ENCODE measurements at regions not wholly inside any gene's neighbourhood (a gene's known extent, or its start where the extent isn't known, plus 50 kb on each side); places are given as distances from the start of the nearest gene placed in this dataset.

DNA sequence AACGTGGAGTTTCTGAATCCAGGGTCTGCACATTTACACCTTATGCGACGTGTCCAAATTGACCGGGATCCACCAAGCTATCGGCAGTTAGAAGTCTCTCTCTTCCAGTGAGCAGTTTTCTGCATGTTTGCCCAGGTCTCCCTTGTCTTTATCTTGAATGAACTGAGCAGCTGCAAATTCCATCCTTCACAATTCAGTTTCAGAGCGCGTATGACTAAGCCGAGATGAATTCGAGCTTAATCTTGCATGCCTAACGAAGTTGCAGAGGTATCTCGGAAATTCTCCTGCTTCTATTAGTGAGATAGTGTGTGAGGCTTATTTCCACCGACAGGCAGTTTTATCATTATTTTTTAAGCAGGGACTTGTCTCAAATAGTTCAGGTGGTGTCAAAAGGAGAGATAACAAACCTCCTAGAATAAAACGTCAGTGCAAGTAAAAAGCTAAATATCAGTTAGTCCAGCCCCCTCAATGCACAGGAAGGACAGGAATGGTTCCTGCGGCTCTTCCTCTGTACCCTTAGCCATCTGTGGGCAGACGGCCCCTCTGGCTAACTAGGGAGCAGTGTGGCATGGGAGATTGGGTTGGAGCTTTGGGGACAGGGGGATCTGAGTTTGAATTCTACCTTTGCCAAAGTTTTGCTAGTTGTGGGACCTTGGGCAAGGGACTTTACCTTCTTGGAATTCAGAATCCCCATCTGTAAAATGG lies 93.0 kb upstream of the GPR139 start:
- H3K4me3 ChIP-seq (ENCODE audit: low read depth, low read length, poor library complexity, severe bottlenecking), result no peak overlapping the region
- no peaks in the 10 kb centered on the region for H3K36me3 ChIP-seq (ENCODE audit: insufficient read depth, low read length, poor library complexity, severe bottlenecking)
- no peak for DNase-seq (ENCODE audit: low spot score)
- H3K4me1 ChIP-seq (ENCODE audit: insufficient read depth, low read length, poor library complexity, severe bottlenecking), result no peaks in the 10 kb centered on the region
- H3K27me3 ChIP-seq (replicated peaks; ENCODE audit: insufficient read depth, low read depth, low read length, poor library complexity), result peaks cover 21% of the 10 kb centered on the region
- POLR2A ChIA-PET (ENCODE audit: low non-redundant PET), result interaction anchor here (0.6 kb wide), 1 partner anchor 86 kb away, joined by 4 read pairs; no protein-coding TSS in a partner anchor
- TF ChIP-seq EZH2 (IDR thresholded peaks at IDR 0.05; ENCODE audit: borderline replicate concordance, low read depth, low read length, poor library complexity, severe bottlenecking), result no peak
- intact Hi-C loops (cut with micrococcal nuclease; ENCODE audit: unreplicated experiment), result no loop called here
- CTCF ChIA-PET, result no interaction called here
- H3K9me3 ChIP-seq (ENCODE audit: low read depth, low read length, poor library complexity, severe bottlenecking), result no peaks in the 10 kb centered on the region
- H3K27ac ChIP-seq (ENCODE audit: low read depth, low read length, poor library complexity, severe bottlenecking), result no peak overlapping the region
- BruUV-seq (replicated peaks), result no TSS peak

DNA sequence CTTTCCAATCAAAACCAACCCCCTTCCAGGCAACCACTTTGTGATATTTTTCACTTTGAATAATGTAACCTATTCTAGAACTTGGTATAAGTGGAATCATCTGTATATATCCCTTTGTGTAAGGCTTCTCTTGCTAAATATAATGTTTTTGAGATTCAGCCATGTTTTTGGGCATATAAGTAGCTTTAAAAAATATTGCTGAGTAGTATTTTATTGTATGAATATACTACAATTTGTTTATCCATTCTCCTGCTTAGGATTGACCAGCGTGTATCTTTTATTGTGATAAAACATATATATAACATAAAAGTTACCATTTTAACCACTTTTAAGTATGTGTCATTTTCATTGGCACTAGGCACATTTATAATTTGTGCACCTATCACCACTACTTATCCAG lies 79.8 kb upstream of the GPR139 start:
- Histone ChIP-seq H3K27ac (ENCODE audit: low read depth, low read length, poor library complexity, severe bottlenecking) (no peak overlapping the region), H3K4me3 (ENCODE audit: low read depth, low read length, poor library complexity, severe bottlenecking) (no peak overlapping the region), H3K27me3 (replicated peaks; ENCODE audit: insufficient read depth, low read depth, low read length, poor library complexity) (no peaks in the 10 kb centered on the region), H3K36me3 (ENCODE audit: insufficient read depth, low read length, poor library complexity, severe bottlenecking) (no peaks in the 10 kb centered on the region), H3K4me1 (ENCODE audit: insufficient read depth, low read length, poor library complexity, severe bottlenecking) (no peaks in the 10 kb centered on the region), H3K9me3 (ENCODE audit: low read depth, low read length, poor library complexity, severe bottlenecking) (no peaks in the 10 kb centered on the region)
- CTCF ChIA-PET, result no interaction called here
- no TSS peak for BruUV-seq (replicated peaks)
- DNase-seq (ENCODE audit: low spot score), result no peak
- TF ChIP-seq, protein P1, sequence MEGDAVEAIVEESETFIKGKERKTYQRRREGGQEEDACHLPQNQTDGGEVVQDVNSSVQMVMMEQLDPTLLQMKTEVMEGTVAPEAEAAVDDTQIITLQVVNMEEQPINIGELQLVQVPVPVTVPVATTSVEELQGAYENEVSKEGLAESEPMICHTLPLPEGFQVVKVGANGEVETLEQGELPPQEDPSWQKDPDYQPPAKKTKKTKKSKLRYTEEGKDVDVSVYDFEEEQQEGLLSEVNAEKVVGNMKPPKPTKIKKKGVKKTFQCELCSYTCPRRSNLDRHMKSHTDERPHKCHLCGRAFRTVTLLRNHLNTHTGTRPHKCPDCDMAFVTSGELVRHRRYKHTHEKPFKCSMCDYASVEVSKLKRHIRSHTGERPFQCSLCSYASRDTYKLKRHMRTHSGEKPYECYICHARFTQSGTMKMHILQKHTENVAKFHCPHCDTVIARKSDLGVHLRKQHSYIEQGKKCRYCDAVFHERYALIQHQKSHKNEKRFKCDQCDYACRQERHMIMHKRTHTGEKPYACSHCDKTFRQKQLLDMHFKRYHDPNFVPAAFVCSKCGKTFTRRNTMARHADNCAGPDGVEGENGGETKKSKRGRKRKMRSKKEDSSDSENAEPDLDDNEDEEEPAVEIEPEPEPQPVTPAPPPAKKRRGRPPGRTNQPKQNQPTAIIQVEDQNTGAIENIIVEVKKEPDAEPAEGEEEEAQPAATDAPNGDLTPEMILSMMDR (conservative IDR thresholded peaks at IDR 0.05; ENCODE audit: low read depth, low read length), result no peak
- TF ChIP-seq EZH2 (IDR thresholded peaks at IDR 0.05; ENCODE audit: borderline replicate concordance, low read depth, low read length, poor library complexity, severe bottlenecking), result no peak
- POLR2A ChIA-PET (ENCODE audit: low non-redundant PET), result no interaction called here
- intact Hi-C loops (cut with micrococcal nuclease; ENCODE audit: unreplicated experiment), result no loop called here

DNA sequence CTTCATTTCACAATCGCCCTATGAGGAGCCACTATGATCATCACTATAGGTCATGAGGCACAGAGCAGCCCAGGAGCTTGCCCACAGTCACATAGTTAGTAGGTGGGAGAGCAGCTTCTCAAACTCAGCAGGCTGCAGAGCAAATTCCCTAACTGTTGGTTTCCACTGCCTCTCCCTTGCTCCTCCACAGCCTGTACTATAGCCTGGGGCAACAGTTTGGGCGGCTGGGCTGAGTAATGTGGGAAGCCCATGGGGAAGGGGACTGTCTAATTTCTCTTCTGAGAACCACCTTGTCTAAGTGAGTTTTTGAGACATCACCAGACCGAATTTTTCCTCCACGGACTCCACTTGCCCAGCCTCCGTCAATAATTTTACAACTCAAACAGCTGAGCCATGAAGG lies 73.4 kb upstream of the GPR139 start:
- Histone ChIP-seq H3K4me1 (ENCODE audit: insufficient read depth, low read length, poor library complexity, severe bottlenecking) (no peaks in the 10 kb centered on the region), H3K36me3 (ENCODE audit: insufficient read depth, low read length, poor library complexity, severe bottlenecking) (no peaks in the 10 kb centered on the region), H3K4me3 (ENCODE audit: low read depth, low read length, poor library complexity, severe bottlenecking) (no peak overlapping the region), H3K27me3 (replicated peaks; ENCODE audit: insufficient read depth, low read depth, low read length, poor library complexity) (no peaks in the 10 kb centered on the region), H3K9me3 (ENCODE audit: low read depth, low read length, poor library complexity, severe bottlenecking) (no peaks in the 10 kb centered on the region), H3K27ac (ENCODE audit: low read depth, low read length, poor library complexity, severe bottlenecking) (no peak overlapping the region)
- ChIA-PET CTCF (no interaction called here), POLR2A (ENCODE audit: low non-redundant PET) (no interaction called here)
- intact Hi-C loops (cut with micrococcal nuclease; ENCODE audit: unreplicated experiment), result no loop called here
- DNase-seq (ENCODE audit: low spot score), result no peak
- no peak for TF ChIP-seq EZH2 (IDR thresholded peaks at IDR 0.05; ENCODE audit: borderline replicate concordance, low read depth, low read length, poor library complexity, severe bottlenecking)
- TF ChIP-seq, protein P1 (conservative IDR thresholded peaks at IDR 0.05; ENCODE audit: low read depth, low read length), result no peak
- BruUV-seq (replicated peaks), result no TSS peak

DNA sequence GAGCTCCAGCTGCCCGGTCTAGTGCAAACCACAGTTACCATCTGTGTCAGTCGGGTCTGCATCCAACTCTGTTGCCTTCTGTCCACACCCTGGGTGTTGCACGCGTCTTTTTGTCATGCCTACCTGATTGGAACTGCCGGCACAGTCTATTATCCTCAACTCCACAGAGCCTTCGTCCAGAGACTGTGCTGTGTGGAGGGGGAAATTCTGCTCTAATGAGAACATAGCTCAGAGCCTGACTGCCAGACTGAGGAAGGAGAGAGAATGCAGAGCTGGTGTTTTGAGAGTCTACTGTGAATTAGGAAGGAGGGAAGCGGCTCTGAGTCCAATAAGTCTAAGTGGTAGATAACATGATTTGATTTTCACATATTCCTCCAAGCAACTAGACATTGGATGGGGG lies 68.3 kb upstream of the GPR139 start:
- intact Hi-C loops (cut with micrococcal nuclease; ENCODE audit: unreplicated experiment), result no loop called here
- H3K4me3 ChIP-seq (ENCODE audit: low read depth, low read length, poor library complexity, severe bottlenecking), result no peak overlapping the region
- H3K27me3 ChIP-seq (replicated peaks; ENCODE audit: insufficient read depth, low read depth, low read length, poor library complexity), result no peaks in the 10 kb centered on the region
- no peak for TF ChIP-seq EZH2 (IDR thresholded peaks at IDR 0.05; ENCODE audit: borderline replicate concordance, low read depth, low read length, poor library complexity, severe bottlenecking)
- TF ChIP-seq, protein P1 (conservative IDR thresholded peaks at IDR 0.05; ENCODE audit: low read depth, low read length), result no peak
- no peaks in the 10 kb centered on the region for H3K9me3 ChIP-seq (ENCODE audit: low read depth, low read length, poor library complexity, severe bottlenecking)
- POLR2A ChIA-PET (ENCODE audit: low non-redundant PET), result no interaction called here
- H3K27ac ChIP-seq (ENCODE audit: low read depth, low read length, poor library complexity, severe bottlenecking), result no peak overlapping the region
- no peaks in the 10 kb centered on the region for H3K4me1 ChIP-seq (ENCODE audit: insufficient read depth, low read length, poor library complexity, severe bottlenecking)
- H3K36me3 ChIP-seq (ENCODE audit: insufficient read depth, low read length, poor library complexity, severe bottlenecking), result no peaks in the 10 kb centered on the region
- DNase-seq (ENCODE audit: low spot score), result no peak
- CTCF ChIA-PET, result no interaction called here
- no TSS peak for BruUV-seq (replicated peaks)

All from A673 (cell line).